Upper lobe of left lung (tissue), 4 donors: ENCODE measurements at regions not wholly inside any gene's neighbourhood (a gene's known extent, or its start where the extent isn't known, plus 50 kb on each side); places are given as distances from the start of the nearest gene placed in this dataset.

Experiments
- POLR2A ChIP-seq, 4 donors: fragments of 450-650 bp; IDR thresholded peaks; one replicate each; pipeline ENCODE4 v1.5.1; 2016 to 2017; ENCODE audit warnings: antibody characterized with exemption in 4 of 4, mild to moderate bottlenecking in 2 of 4
- POLR2AphosphoS5 ChIP-seq, 2 donors: sonication (generic); formaldehyde crosslinking; IDR thresholded peaks; one replicate each; pipeline ENCODE4 v1.5.1; 2017; ENCODE audit warnings: antibody characterized with exemption in 2 of 2
- TF ChIP-seq, protein P1 (sequence below), 6 experiments: fragments of 450-650 bp in 4 of 6; fragments of 200-600 bp in 2 of 6; sonication (generic) in 2 of 6; IDR thresholded peaks; one replicate each; pipeline ENCODE4 v1.5.1; 2016 to 2019; ENCODE audit warnings: antibody characterized with exemption in 6 of 6

DNA sequence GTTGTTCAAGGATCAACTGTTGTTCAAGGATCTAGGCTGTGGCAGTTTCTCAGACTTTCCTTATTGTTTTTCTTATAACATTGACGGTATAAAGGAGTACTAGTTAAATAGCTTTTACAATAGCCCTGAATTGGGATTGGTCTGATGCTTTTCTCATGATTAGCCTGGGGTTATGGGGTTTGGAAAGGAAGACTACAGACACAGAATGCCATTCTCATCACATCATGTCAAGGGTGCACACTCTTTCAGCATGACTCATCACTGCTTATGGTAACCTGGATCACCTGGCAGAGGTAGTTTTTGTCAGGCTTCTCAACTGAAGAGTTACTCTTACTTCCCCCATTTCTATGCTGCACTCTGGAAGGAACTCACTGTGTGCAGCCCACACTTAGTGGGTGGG lies 194.2 kb upstream of the NPSR1 start:
- TF ChIP-seq POLR2A (IDR thresholded peaks at IDR 0.05) (no peak), POLR2AphosphoS5 (IDR thresholded peaks at IDR 0.05) (no peak)
- TF ChIP-seq, protein P1, sequence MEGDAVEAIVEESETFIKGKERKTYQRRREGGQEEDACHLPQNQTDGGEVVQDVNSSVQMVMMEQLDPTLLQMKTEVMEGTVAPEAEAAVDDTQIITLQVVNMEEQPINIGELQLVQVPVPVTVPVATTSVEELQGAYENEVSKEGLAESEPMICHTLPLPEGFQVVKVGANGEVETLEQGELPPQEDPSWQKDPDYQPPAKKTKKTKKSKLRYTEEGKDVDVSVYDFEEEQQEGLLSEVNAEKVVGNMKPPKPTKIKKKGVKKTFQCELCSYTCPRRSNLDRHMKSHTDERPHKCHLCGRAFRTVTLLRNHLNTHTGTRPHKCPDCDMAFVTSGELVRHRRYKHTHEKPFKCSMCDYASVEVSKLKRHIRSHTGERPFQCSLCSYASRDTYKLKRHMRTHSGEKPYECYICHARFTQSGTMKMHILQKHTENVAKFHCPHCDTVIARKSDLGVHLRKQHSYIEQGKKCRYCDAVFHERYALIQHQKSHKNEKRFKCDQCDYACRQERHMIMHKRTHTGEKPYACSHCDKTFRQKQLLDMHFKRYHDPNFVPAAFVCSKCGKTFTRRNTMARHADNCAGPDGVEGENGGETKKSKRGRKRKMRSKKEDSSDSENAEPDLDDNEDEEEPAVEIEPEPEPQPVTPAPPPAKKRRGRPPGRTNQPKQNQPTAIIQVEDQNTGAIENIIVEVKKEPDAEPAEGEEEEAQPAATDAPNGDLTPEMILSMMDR (IDR thresholded peaks at IDR 0.05) = no peak
